AG04449 (cell line): ENCODE measurements at regions not wholly inside any gene's neighbourhood (a gene's known extent, or its start where the extent isn't known, plus 50 kb on each side); places are given as distances from the start of the nearest gene placed in this dataset.
"Not testable (repeated sequence)": the region's sequence is repeated elsewhere in the genome, so short reads cannot be mapped to it uniquely, and the experiment has no call there.

Source experiments
- CTCF ChIA-PET: fragments of 350-600 bp; formaldehyde crosslinking; extraction: SDS; loops from one replicate; lab custom pipeline; 2021; ENCODE audit warnings: antibody characterized with exemption; lab: Yijun Ruan, JAX
- POLR2A ChIA-PET: fragments of 400-600, 350-600 bp; formaldehyde crosslinking; extraction: SDS; loops from one replicate; lab custom pipeline; 2020; ENCODE audit warnings: antibody characterized with exemption, inconsistent platforms; lab: Yijun Ruan, JAX
- DNase-seq: peaks from one replicate; pipeline ENCODE4 v3.0.0-alpha.2; 2010; ENCODE audit warnings: low read depth, low spot score
- H3K4me3 ChIP-seq: 2 replicates; pipeline ENCODE4 v1.5.1; 2011; ENCODE audit warnings: low read depth, mild to moderate bottlenecking, control low read depth, low read length
- TF ChIP-seq, protein P1 (sequence below): IDR thresholded peaks from one replicate; pipeline ENCODE4 v1.5.1; 2011; ENCODE audit warnings: mild to moderate bottlenecking, moderate library complexity, low read length, control low read depth, inconsistent platforms; ENCODE audit not compliant: insufficient read depth; ENCODE audit errors: missing control alignments

- H3K4me3 ChIP-seq: no peak overlapping the region
- DNase-seq: no peak
- CTCF ChIA-PET: no interaction called here
- TF ChIP-seq, protein P1, sequence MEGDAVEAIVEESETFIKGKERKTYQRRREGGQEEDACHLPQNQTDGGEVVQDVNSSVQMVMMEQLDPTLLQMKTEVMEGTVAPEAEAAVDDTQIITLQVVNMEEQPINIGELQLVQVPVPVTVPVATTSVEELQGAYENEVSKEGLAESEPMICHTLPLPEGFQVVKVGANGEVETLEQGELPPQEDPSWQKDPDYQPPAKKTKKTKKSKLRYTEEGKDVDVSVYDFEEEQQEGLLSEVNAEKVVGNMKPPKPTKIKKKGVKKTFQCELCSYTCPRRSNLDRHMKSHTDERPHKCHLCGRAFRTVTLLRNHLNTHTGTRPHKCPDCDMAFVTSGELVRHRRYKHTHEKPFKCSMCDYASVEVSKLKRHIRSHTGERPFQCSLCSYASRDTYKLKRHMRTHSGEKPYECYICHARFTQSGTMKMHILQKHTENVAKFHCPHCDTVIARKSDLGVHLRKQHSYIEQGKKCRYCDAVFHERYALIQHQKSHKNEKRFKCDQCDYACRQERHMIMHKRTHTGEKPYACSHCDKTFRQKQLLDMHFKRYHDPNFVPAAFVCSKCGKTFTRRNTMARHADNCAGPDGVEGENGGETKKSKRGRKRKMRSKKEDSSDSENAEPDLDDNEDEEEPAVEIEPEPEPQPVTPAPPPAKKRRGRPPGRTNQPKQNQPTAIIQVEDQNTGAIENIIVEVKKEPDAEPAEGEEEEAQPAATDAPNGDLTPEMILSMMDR: no peak
- POLR2A ChIA-PET: no interaction called here
Observed at GRCh38 chr1:170445096-170445495, 86.9 kb upstream of the GORAB start.

DNA sequence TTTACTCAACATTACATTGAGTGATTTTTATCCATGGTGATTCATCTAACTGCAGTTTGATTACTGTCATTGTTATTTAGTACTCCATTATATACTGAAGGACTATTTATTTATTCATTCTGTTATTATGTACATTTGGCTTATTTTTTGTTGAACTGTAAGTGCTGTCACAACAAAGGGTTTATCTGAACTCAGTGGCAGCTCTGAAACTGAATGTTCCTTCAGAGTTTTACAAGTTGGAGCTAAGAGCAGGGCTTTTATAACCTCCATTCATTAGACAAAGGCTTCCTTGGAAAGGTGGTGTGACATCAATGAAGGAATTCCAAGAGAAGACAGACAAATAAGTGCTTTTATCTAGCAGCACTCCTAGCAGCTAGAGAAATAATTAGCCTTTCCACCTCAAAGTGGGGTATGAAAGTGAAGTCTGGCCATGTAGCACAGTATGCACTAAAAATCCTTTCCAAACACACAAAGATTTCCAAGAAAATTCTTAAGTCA is 83.3 kb upstream of the GORAB start:
- CTCF ChIA-PET: no interaction called here
- no peak overlapping the region for H3K4me3 ChIP-seq
- TF ChIP-seq, protein P1: no peak
- POLR2A ChIA-PET: no interaction called here
- no peak for DNase-seq

DNA sequence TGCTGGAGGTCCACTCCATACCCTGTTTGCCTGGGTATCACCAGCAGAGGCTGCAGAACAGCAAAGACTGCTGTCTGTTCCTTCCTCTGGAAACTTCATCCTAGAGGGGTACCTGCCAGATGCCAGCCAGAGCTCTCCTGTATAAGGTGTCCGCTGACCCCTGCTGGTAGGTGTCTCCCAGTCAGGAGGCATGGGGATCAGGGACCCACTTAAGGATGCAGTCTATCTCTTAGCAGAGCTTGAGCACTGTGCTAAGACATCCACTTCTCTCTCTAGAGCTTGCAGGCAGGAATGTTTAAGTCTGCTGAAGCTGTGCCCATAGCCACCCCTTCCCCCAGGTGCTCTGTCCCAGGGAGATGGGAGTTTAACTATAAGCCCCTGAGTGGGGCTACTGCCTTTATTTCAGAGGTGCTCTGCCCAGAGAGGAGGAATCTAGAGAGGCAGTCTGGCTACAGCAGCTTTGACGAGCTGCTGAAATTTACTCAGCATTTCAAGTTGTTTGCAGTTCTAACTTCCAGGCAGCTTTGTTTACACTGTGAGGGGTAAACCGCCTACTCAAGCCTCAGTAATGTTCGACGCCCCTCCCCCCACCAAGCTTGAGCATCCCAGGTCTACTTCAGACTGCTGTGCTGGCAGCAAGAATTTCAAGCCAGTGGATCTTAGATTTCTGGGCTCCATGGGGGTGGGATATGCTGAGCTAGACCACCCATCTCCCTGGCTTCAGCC is 74.5 kb upstream of the GORAB start:
- POLR2A ChIA-PET, H3K4me3 ChIP-seq, DNase-seq: not testable (repeated sequence)
- CTCF ChIA-PET: interaction anchor here (0.8 kb wide), 1 partner anchor 11 kb away, joined by 3 read pairs; no protein-coding TSS in a partner anchor

- CTCF ChIA-PET: no interaction called here
- TF ChIP-seq, protein P1: no peak
- POLR2A ChIA-PET: interaction anchor here (0.7 kb wide), 1 partner anchor 230 kb away, joined by 3 read pairs; no protein-coding TSS in a partner anchor
- H3K4me3 ChIP-seq: no peak overlapping the region
- DNase-seq: no peak
Observed at GRCh38 chr1:170460001-170460400, 72.0 kb upstream of the GORAB start.

DNA sequence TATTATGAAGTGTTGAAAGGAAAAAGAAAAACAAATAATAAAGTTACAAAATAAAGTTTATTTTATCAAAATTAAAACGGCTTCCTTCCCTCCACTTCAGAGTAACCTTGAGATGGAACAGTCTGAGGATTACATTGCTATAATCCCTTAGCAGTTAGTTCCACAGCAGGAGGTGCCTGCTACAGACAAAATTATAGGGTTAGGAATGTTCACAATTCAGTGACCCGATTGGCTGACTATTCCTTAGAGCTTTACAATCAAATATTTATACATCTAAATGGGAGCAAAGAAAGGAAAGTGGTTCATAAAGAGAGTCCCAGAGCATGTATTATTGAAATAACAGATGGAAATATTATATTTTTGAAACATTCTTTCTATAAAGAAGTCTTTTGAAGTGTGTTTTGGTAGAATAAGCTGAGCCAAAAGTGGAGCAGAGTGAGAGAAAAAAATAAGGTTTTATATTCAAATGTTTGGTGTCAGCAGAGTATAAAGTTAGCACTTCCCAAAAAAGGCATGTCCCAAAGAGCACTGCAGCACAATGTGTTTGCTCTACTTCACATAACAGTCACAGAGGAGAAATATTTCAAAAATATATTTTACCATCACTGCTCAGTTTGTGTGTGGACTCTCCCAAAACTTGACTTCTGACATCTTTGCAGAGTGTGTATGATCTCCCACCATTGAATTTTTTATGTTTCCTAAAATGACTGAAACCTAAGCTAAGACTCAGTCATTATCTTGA is 71.4 kb upstream of the GORAB start:
- CTCF ChIA-PET: interaction anchor here (0.8 kb wide), 1 partner anchor 19 kb away, joined by 4 read pairs; no protein-coding TSS in a partner anchor
- H3K4me3 ChIP-seq: no peak overlapping the region
- POLR2A ChIA-PET: interaction anchor here (0.6 to 0.7 kb wide), 2 partner anchors 230 to 293 kb away, joined by 3 to 4 read pairs; no protein-coding TSS in a partner anchor
- no peak for DNase-seq
- TF ChIP-seq, protein P1: no peak

- POLR2A ChIA-PET: interaction anchor here (0.6 kb wide), 1 partner anchor 293 kb away, joined by 4 read pairs; no protein-coding TSS in a partner anchor
- CTCF ChIA-PET: interaction anchor here (0.8 kb wide), 2 partner anchors 18 to 229 kb away, joined by 3 to 4 read pairs; no protein-coding TSS in a partner anchor
- no peak for DNase-seq
- no peak overlapping the region for H3K4me3 ChIP-seq
- TF ChIP-seq, protein P1: no peak
Observed at GRCh38 chr1:170461291-170461747, 70.6 kb upstream of the GORAB start.
